Vagina (tissue), 2 donors: ENCODE measurements at regions not wholly inside any gene's neighbourhood (a gene's known extent, or its start where the extent isn't known, plus 50 kb on each side); places are given as distances from the start of the nearest gene placed in this dataset.

Source experiments
- CTCF ChIP-seq, 3 experiments: fragments of 450-650 bp in 2 of 3; fragments of 200-600 bp in 1 of 3; sonication (generic) in 1 of 3; IDR thresholded peaks; one replicate each; pipeline ENCODE4 v1.5.1; 2017 to 2019; ENCODE audit warnings: antibody characterized with exemption in 3 of 3, mild to moderate bottlenecking in 2 of 3, moderate library complexity in 2 of 3
- POLR2A ChIP-seq, 2 donors: fragments of 450-650 bp; IDR thresholded peaks; one replicate each; pipeline ENCODE4 v1.6.1; 2017; ENCODE audit warnings: antibody characterized with exemption in 2 of 2, mild to moderate bottlenecking in 2 of 2, moderate library complexity in 2 of 2
- POLR2AphosphoS5 ChIP-seq, 2 donors: sonication (generic); formaldehyde crosslinking; IDR thresholded peaks; one replicate each; pipeline ENCODE4 v1.9.0; 2017; ENCODE audit warnings: antibody characterized with exemption in 2 of 2, mild to moderate bottlenecking in 2 of 2, low read depth in 1 of 2; ENCODE audit not compliant: insufficient read depth in 1 of 2

GRCh38 chr13:66205807-66206206, 1024.3 kb downstream of the PCDH9 start:
- no peak for TF ChIP-seq CTCF (IDR thresholded peaks at IDR 0.05)
- TF ChIP-seq POLR2A (IDR thresholded peaks at IDR 0.05) = no peak
- TF ChIP-seq POLR2AphosphoS5 (IDR thresholded peaks at IDR 0.05; ENCODE audit: insufficient read depth in 1 of 2, low read depth in 1 of 2) = no peak
